ENCODE measurements at regions not wholly inside any gene's neighbourhood (a gene's known extent, or its start where the extent isn't known, plus 50 kb on each side); places are given as distances from the start of the nearest gene placed in this dataset.

DNA sequence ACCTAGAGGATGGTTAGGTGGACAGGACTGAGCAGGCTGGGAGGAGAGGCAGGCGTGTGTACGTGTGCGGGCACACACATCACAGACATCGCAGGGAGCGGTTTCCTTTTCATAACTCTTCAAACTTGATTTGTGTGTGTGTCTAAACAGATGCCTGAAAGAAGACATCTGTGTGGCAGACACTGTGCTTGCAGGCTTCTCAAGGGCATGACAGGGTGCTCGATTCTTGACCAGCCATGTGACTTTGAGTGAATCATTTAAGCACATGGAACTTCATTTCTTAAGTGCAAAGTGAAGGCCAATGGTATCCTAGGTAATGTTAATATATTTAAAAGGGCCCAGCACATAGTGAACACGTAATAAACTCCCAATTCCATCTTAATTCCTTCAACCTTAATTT is 186.5 kb downstream of the SCP2D1 start:
- TF ChIP-seq, protein P1, sequence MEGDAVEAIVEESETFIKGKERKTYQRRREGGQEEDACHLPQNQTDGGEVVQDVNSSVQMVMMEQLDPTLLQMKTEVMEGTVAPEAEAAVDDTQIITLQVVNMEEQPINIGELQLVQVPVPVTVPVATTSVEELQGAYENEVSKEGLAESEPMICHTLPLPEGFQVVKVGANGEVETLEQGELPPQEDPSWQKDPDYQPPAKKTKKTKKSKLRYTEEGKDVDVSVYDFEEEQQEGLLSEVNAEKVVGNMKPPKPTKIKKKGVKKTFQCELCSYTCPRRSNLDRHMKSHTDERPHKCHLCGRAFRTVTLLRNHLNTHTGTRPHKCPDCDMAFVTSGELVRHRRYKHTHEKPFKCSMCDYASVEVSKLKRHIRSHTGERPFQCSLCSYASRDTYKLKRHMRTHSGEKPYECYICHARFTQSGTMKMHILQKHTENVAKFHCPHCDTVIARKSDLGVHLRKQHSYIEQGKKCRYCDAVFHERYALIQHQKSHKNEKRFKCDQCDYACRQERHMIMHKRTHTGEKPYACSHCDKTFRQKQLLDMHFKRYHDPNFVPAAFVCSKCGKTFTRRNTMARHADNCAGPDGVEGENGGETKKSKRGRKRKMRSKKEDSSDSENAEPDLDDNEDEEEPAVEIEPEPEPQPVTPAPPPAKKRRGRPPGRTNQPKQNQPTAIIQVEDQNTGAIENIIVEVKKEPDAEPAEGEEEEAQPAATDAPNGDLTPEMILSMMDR (IDR thresholded peaks at IDR 0.05) = no peak
- TF ChIP-seq POLR2A (IDR thresholded peaks at IDR 0.05) = no peak

All from lower leg skin (tissue), 3 donors.